T-cell (primary cell): ENCODE measurements at regions not wholly inside any gene's neighbourhood (a gene's known extent, or its start where the extent isn't known, plus 50 kb on each side); places are given as distances from the start of the nearest gene placed in this dataset.

Experiments used
- ATAC-seq, 4 experiments: fragments of 200-7000 bp in 3 of 4; fragments of 150-1000 bp in 1 of 4; cut with Tn5 transposase; replicated peaks in 1 of 4; 1 replicate in 3 of 4; 2 replicates in 1 of 4; pipeline ENCODE4 v1.10.0; 2021; ENCODE audit warnings: moderate library complexity in 3 of 4, mild to moderate bottlenecking in 2 of 4, moderate number of reproducible peaks in 1 of 4
- CTCF ChIA-PET, 2 donors: fragments of 300-600 bp; sonication (Branson Sonifier 250); formaldehyde crosslinking; loops; one replicate each; lab custom pipeline; 2022; ENCODE audit warnings: antibody characterized with exemption in 2 of 2; lab: Charles Lee
- POLR2A ChIA-PET, 2 donors: fragments of 300-600 bp; sonication (Branson Sonifier 250); formaldehyde crosslinking; loops; one replicate each; lab custom pipeline; 2022; ENCODE audit warnings: antibody characterized with exemption in 2 of 2; lab: Charles Lee
- DNase-seq, 35 experiments: peaks; one replicate each; pipeline versions ENCODE4 v3.0.0 to v3.0.0-alpha.2; 2013 to 2023
- H3K27ac ChIP-seq: one replicate; pipeline ENCODE4 v1.5.1; 2013; ENCODE audit warnings: low read length
- H3K27me3 ChIP-seq, 2 experiments: replicated peaks in 1 of 2; 1 replicate in 1 of 2; 2 replicates in 1 of 2; pipeline versions ENCODE4 v1.6.1 to v1.7.0; 2013; ENCODE audit warnings: low read length in 1 of 2, mixed read lengths in 1 of 2; ENCODE audit not compliant: control insufficient read depth in 2 of 2, insufficient read depth in 2 of 2; ENCODE audit errors: extremely low read depth in 1 of 2
- H3K36me3 ChIP-seq, 2 donors: 1 replicate in 1 of 2; 2 replicates in 1 of 2; pipeline versions ENCODE4 v1.6.1 to v1.7.0; 2013; ENCODE audit warnings: low read length in 1 of 2; ENCODE audit not compliant: control insufficient read depth in 2 of 2, insufficient read depth in 1 of 2; ENCODE audit errors: extremely low read depth in 1 of 2
- H3K4me1 ChIP-seq, 2 experiments: 1 replicate in 1 of 2; 2 replicates in 1 of 2; pipeline versions ENCODE4 v1.6.1 to v1.7.0; 2013; ENCODE audit warnings: low read length in 2 of 2, mixed read lengths in 1 of 2; ENCODE audit not compliant: insufficient read depth in 2 of 2, control insufficient read depth in 1 of 2; ENCODE audit errors: extremely low read depth in 1 of 2
- H3K4me3 ChIP-seq, 2 donors: 1 replicate in 1 of 2; 2 replicates in 1 of 2; pipeline versions ENCODE4 v1.5.1 to v1.7.0; 2013; ENCODE audit warnings: mild to moderate bottlenecking in 2 of 2, low read length in 1 of 2, moderate library complexity in 1 of 2; ENCODE audit not compliant: control insufficient read depth in 1 of 2; ENCODE audit errors: extremely low read depth in 1 of 2
- H3K9me3 ChIP-seq: 2 replicates; pipeline ENCODE4 v1.7.0; 2013
- H3K27ac Mint-ChIP-seq, 2 donors: one replicate each; pipeline ENCODE4 v1.8.0; 2020 to 2021; ENCODE audit warnings: mild to moderate bottlenecking in 2 of 2, mixed read lengths in 2 of 2
- H3K27me3 Mint-ChIP-seq, 2 donors: one replicate each; pipeline ENCODE4 v1.8.0; 2021 to 2022; ENCODE audit warnings: mixed read lengths in 2 of 2
- H3K36me3 Mint-ChIP-seq: one replicate; pipeline ENCODE4 v1.8.0; 2021; ENCODE audit warnings: mixed read lengths
- H3K4me1 Mint-ChIP-seq, 3 donors: one replicate each; pipeline ENCODE4 v1.8.0; 2020 to 2022; ENCODE audit warnings: mixed read lengths in 3 of 3, mild to moderate bottlenecking in 1 of 3
- H3K4me3 Mint-ChIP-seq, 3 donors: one replicate each; pipeline ENCODE4 v1.8.0; 2020 to 2022; ENCODE audit warnings: mild to moderate bottlenecking in 3 of 3, mixed read lengths in 3 of 3, moderate library complexity in 3 of 3
- H3K9me3 Mint-ChIP-seq, 3 donors: one replicate each; pipeline ENCODE4 v1.8.0; 2020 to 2022; ENCODE audit warnings: mixed read lengths in 3 of 3
- WGBS: methylation state at CpG from one replicate; pipeline ENCODE4 v1.1.5; 2013; ENCODE audit warnings: missing lambda C conversion rate; ENCODE audit not compliant: insufficient coverage; 5-methylcytosine and 5-hydroxymethylcytosine counted together

- Mint-ChIP-seq H3K9me3 (peaks cover 2 to 11% (median 5%) of the 10 kb centered on the region in 3 donors), H3K27me3 (no peaks in the 10 kb centered on the region), H3K4me1 (no peaks in the 10 kb centered on the region), H3K4me3 (no peak overlapping the region), H3K36me3 (no peaks in the 10 kb centered on the region), H3K27ac (no peak overlapping the region)
- DNase-seq (no peak), ATAC-seq (no peak)
- Histone ChIP-seq H3K4me1 (no peaks in the 10 kb centered on the region), H3K4me3 (no peak overlapping the region), H3K9me3 (no peaks in the 10 kb centered on the region), H3K27ac (no peak overlapping the region), H3K36me3 (no peaks in the 10 kb centered on the region), H3K27me3 (no peaks in the 10 kb centered on the region)
- ChIA-PET POLR2A (no interaction called here), CTCF (no interaction called here)
- 89% methylated on average over 8 of the region's 9 CpGs for WGBS
Observed at GRCh38 chr13:34640179-34640992, 301.7 kb upstream of the NBEA start.

- H3K4me3 Mint-ChIP-seq: no peak overlapping the region
- no peak overlapping the region for H3K27ac Mint-ChIP-seq
- no peaks in the 10 kb centered on the region for H3K27me3 ChIP-seq
- H3K36me3 ChIP-seq: no peaks in the 10 kb centered on the region
- WGBS: 60% methylated on average over 3 of the region's 4 CpGs
- H3K9me3 Mint-ChIP-seq: peaks cover 2 to 16% (median 5%) of the 10 kb centered on the region in 3 donors
- DNase-seq (no peak), ATAC-seq (no peak)
- CTCF ChIA-PET: no interaction called here
- H3K4me1 ChIP-seq: no peaks in the 10 kb centered on the region
- no peaks in the 10 kb centered on the region for H3K4me1 Mint-ChIP-seq
- no peaks in the 10 kb centered on the region for H3K9me3 ChIP-seq
- POLR2A ChIA-PET: no interaction called here
- H3K4me3 ChIP-seq: no peak overlapping the region
- no peaks in the 10 kb centered on the region for H3K27me3 Mint-ChIP-seq
- no peak overlapping the region for H3K27ac ChIP-seq
- no peaks in the 10 kb centered on the region for H3K36me3 Mint-ChIP-seq
Observed at GRCh38 chr13:34640993-34641330, 301.1 kb upstream of the NBEA start.

- no peaks in the 10 kb centered on the region for H3K27me3 Mint-ChIP-seq
- H3K27ac Mint-ChIP-seq: no peak overlapping the region
Observed at GRCh38 chr13:34647379-34648150, 294.5 kb upstream of the NBEA start.

GRCh38 chr13:34654203-34654602 lies 287.9 kb upstream of the NBEA start:
- Histone ChIP-seq H3K27ac (no peak overlapping the region), H3K4me1 (no peaks in the 10 kb centered on the region), H3K36me3 (no peaks in the 10 kb centered on the region), H3K4me3 (no peak overlapping the region), H3K9me3 (peaks cover 2% of the 10 kb centered on the region), H3K27me3 (no peaks in the 10 kb centered on the region)
- ATAC-seq (no peak), DNase-seq (no peak)
- Mint-ChIP-seq H3K9me3 (peaks cover 7 to 17% (median 16%) of the 10 kb centered on the region in 3 donors), H3K4me3 (no peak overlapping the region), H3K27me3 (no peaks in the 10 kb centered on the region), H3K4me1 (no peaks in the 10 kb centered on the region), H3K27ac (no peak overlapping the region), H3K36me3 (no peaks in the 10 kb centered on the region)
- POLR2A ChIA-PET: no interaction called here
- CTCF ChIA-PET: no interaction called here
- WGBS: no CpG with 5 or more reads among the region's 1 CpG

More at GRCh38 chr13:34647379-34648150, 294.5 kb upstream of the NBEA start:
- Mint-ChIP-seq H3K4me3 (no peak overlapping the region), H3K36me3 (no peaks in the 10 kb centered on the region), H3K9me3 (peaks cover 3 to 19% (median 12%) of the 10 kb centered on the region in 3 donors), H3K4me1 (no peaks in the 10 kb centered on the region)
- H3K4me1 ChIP-seq: no peaks in the 10 kb centered on the region
- no peaks in the 10 kb centered on the region for H3K9me3 ChIP-seq
- no peaks in the 10 kb centered on the region for H3K27me3 ChIP-seq
- no peaks in the 10 kb centered on the region for H3K36me3 ChIP-seq
- no CpG with 5 or more reads among the region's 1 CpG for WGBS
- ChIA-PET POLR2A (no interaction called here), CTCF (no interaction called here)
- no peak overlapping the region for H3K27ac ChIP-seq
- ATAC-seq: no peak
- H3K4me3 ChIP-seq: no peak overlapping the region
- no peak for DNase-seq

GRCh38 chr13:34654647-34655046 lies 287.4 kb upstream of the NBEA start:
- Mint-ChIP-seq H3K27ac (no peak overlapping the region), H3K27me3 (no peaks in the 10 kb centered on the region), H3K36me3 (no peaks in the 10 kb centered on the region), H3K4me3 (no peak overlapping the region), H3K9me3 (peaks cover 7 to 17% (median 16%) of the 10 kb centered on the region in 3 donors), H3K4me1 (no peaks in the 10 kb centered on the region)
- no peak overlapping the region for H3K4me3 ChIP-seq
- no peaks in the 10 kb centered on the region for H3K27me3 ChIP-seq
- peaks cover 2% of the 10 kb centered on the region for H3K9me3 ChIP-seq
- ChIA-PET POLR2A (no interaction called here), CTCF (no interaction called here)
- no peak for DNase-seq
- ATAC-seq: no peak
- 72% methylated on average over 5 of the region's 6 CpGs for WGBS
- no peaks in the 10 kb centered on the region for H3K36me3 ChIP-seq
- H3K27ac ChIP-seq: no peak overlapping the region
- H3K4me1 ChIP-seq: no peaks in the 10 kb centered on the region

- Histone ChIP-seq H3K36me3 (no peaks in the 10 kb centered on the region), H3K27me3 (no peaks in the 10 kb centered on the region), H3K27ac (no peak overlapping the region), H3K4me3 (no peak overlapping the region), H3K9me3 (peaks cover 2% of the 10 kb centered on the region), H3K4me1 (no peaks in the 10 kb centered on the region)
- ChIA-PET CTCF (no interaction called here), POLR2A (no interaction called here)
- Mint-ChIP-seq H3K27me3 (no peaks in the 10 kb centered on the region), H3K36me3 (no peaks in the 10 kb centered on the region), H3K4me1 (no peaks in the 10 kb centered on the region), H3K4me3 (no peak overlapping the region), H3K9me3 (peaks cover 7 to 17% (median 16%) of the 10 kb centered on the region in 3 donors), H3K27ac (no peak overlapping the region)
- ATAC-seq (no peak), DNase-seq (no peak)
Observed at GRCh38 chr13:34655554-34655953, 286.5 kb upstream of the NBEA start.
